ENCODE measurements at regions not wholly inside any gene's neighbourhood (a gene's known extent, or its start where the extent isn't known, plus 50 kb on each side); places are given as distances from the start of the nearest gene placed in this dataset.
"Not testable (repeated sequence)": the region's sequence is repeated elsewhere in the genome, so short reads cannot be mapped to it uniquely, and the experiment has no call there.

DNA sequence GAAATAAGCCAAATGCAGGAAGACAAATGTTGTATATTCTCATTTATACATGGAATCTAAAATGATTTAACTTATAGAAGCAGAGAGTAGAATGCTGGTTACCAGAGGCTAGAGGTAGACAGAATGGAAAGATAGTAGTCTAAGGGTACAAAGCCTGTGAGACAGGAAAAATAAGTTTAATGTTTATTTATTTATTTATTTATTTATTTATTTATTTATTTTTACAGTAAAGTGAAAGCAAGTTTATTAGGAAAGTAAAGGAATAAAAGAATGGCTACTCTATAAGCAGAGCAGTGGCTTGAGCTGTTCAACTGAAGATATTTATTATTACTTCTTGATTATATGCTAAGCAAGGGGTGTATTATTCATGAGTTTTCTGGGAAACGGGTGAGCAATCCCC, 203.2 kb downstream of the LAS1L start:
- CTCF ChIA-PET: no interaction called here
- POLR2A ChIA-PET (ENCODE audit: low non-redundant PET): no interaction called here
- TF ChIP-seq, protein P1, sequence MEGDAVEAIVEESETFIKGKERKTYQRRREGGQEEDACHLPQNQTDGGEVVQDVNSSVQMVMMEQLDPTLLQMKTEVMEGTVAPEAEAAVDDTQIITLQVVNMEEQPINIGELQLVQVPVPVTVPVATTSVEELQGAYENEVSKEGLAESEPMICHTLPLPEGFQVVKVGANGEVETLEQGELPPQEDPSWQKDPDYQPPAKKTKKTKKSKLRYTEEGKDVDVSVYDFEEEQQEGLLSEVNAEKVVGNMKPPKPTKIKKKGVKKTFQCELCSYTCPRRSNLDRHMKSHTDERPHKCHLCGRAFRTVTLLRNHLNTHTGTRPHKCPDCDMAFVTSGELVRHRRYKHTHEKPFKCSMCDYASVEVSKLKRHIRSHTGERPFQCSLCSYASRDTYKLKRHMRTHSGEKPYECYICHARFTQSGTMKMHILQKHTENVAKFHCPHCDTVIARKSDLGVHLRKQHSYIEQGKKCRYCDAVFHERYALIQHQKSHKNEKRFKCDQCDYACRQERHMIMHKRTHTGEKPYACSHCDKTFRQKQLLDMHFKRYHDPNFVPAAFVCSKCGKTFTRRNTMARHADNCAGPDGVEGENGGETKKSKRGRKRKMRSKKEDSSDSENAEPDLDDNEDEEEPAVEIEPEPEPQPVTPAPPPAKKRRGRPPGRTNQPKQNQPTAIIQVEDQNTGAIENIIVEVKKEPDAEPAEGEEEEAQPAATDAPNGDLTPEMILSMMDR (conservative IDR thresholded peaks at IDR 0.05; ENCODE audit: low read depth): no peak

DNA sequence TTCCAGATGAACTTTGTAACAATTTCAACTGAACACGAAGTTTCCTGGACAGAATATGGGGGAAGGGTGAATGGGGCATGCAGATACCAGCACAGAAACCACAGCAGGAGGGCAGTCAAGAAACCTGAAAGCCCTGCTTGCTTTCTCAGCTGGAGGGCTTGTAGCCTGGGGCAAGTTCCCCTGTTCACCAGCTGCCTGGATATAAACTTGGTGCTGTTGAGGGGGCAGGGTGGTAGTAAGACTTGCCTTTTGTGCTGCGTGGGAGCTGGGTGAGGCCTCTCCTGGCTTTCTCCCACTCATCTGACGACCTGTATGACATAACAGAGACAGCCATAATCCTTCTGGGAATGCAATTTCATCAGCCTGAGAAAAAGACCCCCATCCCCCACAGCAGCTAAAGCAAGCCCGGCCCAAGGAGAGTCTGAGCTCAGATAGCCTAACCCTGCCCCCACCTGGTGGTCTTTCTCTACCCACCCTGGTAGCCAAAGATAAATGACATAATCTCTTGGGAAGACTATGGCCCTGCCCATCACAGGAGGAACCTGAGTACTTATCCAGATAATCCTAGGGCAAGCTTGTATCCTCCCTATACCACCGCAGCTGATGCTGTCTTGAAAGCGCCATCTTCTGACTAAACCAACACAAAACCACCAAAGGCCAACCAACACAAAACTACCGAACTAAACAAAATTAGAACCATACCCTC, 234.3 kb downstream of the LAS1L start:
- POLR2A ChIA-PET (ENCODE audit: low non-redundant PET): no interaction called here
- CTCF ChIA-PET: no interaction called here
- DNase-seq (ENCODE audit: low spot score): no peak
- TF ChIP-seq, protein P1 (conservative IDR thresholded peaks at IDR 0.05; ENCODE audit: low read depth): no peak
- H3K27ac ChIP-seq: no peak overlapping the region

More for the DNA sequence above, 203.2 kb downstream of the LAS1L start:
- no peak overlapping the region for H3K27ac ChIP-seq
- no peak for DNase-seq (ENCODE audit: low spot score)

DNA sequence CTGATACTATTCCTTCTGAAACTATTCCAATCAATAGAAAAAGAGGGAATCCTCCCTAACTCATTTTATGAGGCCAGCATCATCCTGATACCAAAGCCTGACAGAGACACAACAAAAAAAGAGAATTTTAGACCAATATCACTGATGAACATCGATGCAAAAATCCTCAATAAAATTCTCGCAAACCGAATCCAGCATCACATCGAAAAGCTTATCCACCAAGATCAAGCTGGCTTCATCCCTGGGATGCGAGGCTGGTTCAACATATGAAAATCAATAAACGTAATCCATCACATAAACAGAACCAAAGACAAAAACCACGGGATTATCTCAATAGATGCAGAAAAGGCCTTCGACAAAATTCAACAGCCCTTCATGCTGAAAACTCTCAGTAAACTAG, 251.7 kb downstream of the LAS1L start:
- DNase-seq (ENCODE audit: low spot score); H3K27ac ChIP-seq; POLR2A ChIA-PET (ENCODE audit: low non-redundant PET); CTCF ChIA-PET: not testable (repeated sequence)

DNA sequence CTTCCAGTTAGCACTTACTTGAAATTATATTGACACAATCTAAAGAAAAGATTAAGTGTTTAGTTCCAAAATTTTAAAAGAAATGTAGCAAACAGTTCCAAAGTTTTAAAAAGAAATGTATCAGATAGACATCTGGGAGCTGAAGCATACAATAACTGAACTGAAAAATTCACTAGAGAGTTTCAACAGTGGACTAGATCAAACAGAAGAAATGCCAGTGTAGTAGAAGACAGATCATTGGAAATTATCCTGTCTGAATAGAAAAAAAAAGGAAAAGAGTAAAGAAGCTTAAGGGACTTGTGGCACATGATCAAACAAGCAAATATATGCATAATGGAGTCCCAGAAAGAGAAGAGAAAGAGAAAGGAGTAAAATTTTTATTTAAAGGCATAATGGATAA, 261.4 kb downstream of the LAS1L start:
- CTCF ChIA-PET: no interaction called here
- POLR2A ChIA-PET (ENCODE audit: low non-redundant PET): no interaction called here

DNA sequence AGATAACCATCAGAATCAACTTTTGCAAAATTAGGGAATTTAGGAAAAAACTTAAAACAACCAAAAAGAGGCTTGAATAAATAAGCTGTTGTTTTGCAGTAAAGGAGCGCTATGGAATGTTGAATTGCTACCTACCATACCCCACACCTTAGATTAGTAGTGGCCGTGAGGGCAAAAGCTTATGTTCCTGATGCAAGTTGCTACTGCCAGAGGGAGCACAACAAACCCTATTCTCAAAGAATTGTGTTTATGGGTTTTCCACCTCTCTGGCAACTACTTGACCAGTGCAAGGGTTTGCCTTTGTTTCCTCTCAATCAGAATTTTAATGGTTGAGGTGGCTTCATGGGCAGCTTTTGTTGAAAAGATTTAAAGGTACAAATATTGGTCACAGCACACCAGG, 268.1 kb downstream of the LAS1L start:
- no peak for DNase-seq (ENCODE audit: low spot score)
- POLR2A ChIA-PET (ENCODE audit: low non-redundant PET): no interaction called here
- CTCF ChIA-PET: no interaction called here
- TF ChIP-seq, protein P1 (conservative IDR thresholded peaks at IDR 0.05; ENCODE audit: low read depth): no peak
- H3K27ac ChIP-seq: no peak overlapping the region

More for the DNA sequence above, 261.4 kb downstream of the LAS1L start:
- no peak overlapping the region for H3K27ac ChIP-seq
- TF ChIP-seq, protein P1 (conservative IDR thresholded peaks at IDR 0.05; ENCODE audit: low read depth): no peak
- DNase-seq (ENCODE audit: low spot score): no peak

DNA sequence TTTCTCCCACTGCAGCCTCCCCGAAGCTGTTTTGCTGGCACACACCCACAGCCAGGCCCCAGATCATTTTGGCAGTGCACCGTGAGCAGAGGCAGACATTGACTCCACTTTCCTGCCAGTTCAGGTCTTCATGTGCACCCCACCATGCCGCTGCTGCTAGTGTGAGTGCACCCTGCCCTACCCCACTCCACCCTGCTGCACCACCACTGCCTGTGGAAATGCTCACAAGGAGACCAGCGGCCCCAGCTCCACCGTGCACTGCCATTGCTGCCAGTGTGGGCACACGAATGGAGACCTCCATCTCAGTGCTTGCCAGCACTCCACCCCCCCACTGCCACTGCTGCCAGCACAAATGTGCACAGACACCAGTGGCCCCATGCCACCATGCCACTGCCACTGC, 277.6 kb upstream of the ZC4H2 start:
- POLR2A ChIA-PET (ENCODE audit: low non-redundant PET): no interaction called here
- no peak for DNase-seq (ENCODE audit: low spot score)
- CTCF ChIA-PET: no interaction called here
- TF ChIP-seq, protein P1 (conservative IDR thresholded peaks at IDR 0.05; ENCODE audit: low read depth): no peak
- H3K27ac ChIP-seq: no peak overlapping the region

DNA sequence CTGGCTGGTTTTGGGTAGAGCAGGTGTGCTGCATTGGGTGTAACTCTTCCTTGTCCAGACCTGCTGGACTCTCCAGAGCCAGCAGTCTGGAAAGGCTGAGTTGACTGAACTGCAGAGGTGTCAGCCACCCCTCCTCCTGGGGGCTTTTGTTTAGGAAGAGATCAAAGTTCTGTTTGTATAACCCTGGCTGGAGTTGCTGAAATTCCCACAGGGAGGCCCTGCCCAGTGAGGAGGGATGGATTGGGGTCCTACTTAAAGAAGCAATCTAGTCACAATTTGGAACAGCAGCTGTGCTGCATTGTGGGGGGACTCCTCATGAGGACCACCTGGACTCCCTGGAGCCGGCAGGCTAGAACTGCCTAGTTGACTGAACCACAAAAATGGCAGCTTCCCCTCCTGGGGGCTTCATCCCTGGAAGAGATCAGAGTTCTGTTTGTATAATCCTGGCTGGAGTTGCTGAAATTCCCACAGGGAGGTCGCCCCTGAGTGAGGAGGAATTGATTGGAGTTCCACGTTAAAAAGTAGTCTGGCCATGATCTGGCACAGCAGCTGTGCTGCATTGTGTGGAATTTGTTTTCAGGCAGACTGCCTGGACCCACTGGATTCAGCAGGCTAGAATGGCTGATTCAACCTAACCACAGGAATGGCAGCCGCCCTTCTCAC, 264.9 kb upstream of the ZC4H2 start:
- CTCF ChIA-PET: no interaction called here
- TF ChIP-seq, protein P1 (conservative IDR thresholded peaks at IDR 0.05; ENCODE audit: low read depth): no peak
- no peak for DNase-seq (ENCODE audit: low spot score)
- no peak overlapping the region for H3K27ac ChIP-seq
- POLR2A ChIA-PET (ENCODE audit: low non-redundant PET): no interaction called here

All from RWPE1 (cell line).